ENCODE measurements at regions not wholly inside any gene's neighbourhood (a gene's known extent, or its start where the extent isn't known, plus 50 kb on each side); places are given as distances from the start of the nearest gene placed in this dataset.

DNA sequence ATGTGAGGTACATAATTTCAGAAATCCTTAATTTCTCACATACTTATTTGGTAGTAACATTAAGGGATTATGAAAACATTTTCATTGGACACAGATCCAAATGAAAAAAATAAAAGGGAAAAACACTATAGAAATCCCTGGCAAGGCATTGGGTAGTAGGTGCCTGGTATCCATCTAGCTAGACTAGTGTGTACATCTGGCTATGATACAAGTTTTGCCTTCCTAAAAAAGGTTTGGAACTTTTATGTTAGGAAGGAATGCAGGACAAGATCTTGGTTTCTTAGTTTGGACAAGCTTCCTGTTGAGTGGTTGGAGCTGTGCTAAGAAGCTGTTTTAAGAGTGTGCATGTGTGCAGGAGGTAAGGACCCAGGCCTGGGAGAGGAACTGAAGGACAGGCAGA is 252.3 kb upstream of the GLI3 start:
- ATAC-seq = no peak
- Mint-ChIP-seq H3K27ac (no peak overlapping the region), H3K36me3 (peaks cover 5 to 6% of the 10 kb centered on the region in 2 donors), H3K9me3 (peaks cover 11 to 13% of the 10 kb centered on the region in 2 donors)
- DNase-seq (ENCODE audit: low spot score in 2 of 2) = no peak

DNA sequence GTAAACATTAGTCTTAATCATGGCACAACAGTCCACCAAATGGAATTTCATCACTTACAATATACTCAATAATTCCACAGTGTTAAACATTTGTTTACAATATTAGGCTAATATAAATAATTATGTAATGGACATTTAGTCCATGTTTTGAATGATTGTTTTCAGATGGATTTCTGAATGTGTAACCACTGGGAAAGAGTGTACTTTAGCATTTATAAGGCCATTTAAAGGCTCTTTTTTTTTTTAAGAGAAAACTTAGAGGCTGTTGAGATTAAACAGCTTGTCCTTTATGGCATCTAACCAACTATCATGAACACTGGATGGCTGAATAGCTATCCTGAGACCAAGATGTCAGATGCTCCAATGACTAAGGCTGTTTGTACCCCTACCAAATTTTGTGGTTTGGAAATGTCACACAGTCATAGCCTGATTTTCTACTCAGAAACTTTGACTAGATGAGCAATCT is 248.3 kb upstream of the GLI3 start:
- peak in 1 of 2 donors; percentile 89 for ATAC-seq
- peaks cover 14 to 15% of the 10 kb centered on the region in 2 donors for H3K9me3 Mint-ChIP-seq
- no peak for DNase-seq (ENCODE audit: low spot score in 2 of 2)
- no peak overlapping the region for H3K27ac Mint-ChIP-seq
- H3K36me3 Mint-ChIP-seq = no peaks in the 10 kb centered on the region

DNA sequence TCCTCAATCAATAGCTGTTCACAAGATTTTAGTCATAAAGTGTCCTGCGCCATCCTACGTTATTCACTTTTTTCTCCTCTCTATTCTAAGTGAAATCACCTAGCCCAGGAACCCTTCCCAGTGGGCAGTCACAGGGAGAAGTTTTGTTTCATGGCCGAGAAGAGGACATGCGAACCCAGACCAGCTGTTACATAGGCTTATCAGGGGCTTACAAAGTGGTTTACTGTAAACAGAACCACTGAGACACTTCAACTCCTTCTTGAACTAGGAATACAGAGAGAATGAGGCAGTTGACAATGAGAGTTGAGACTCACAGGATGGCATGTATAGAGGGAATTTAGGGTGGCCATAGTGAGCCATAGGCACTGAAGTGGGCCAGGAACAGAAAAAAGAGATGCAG is 246.9 kb upstream of the GLI3 start:
- ATAC-seq = no peak
- H3K9me3 Mint-ChIP-seq = peaks cover 14 to 15% of the 10 kb centered on the region in 2 donors
- DNase-seq (ENCODE audit: low spot score in 2 of 2) = no peak
- H3K27ac Mint-ChIP-seq = no peak overlapping the region
- no peaks in the 10 kb centered on the region for H3K36me3 Mint-ChIP-seq

DNA sequence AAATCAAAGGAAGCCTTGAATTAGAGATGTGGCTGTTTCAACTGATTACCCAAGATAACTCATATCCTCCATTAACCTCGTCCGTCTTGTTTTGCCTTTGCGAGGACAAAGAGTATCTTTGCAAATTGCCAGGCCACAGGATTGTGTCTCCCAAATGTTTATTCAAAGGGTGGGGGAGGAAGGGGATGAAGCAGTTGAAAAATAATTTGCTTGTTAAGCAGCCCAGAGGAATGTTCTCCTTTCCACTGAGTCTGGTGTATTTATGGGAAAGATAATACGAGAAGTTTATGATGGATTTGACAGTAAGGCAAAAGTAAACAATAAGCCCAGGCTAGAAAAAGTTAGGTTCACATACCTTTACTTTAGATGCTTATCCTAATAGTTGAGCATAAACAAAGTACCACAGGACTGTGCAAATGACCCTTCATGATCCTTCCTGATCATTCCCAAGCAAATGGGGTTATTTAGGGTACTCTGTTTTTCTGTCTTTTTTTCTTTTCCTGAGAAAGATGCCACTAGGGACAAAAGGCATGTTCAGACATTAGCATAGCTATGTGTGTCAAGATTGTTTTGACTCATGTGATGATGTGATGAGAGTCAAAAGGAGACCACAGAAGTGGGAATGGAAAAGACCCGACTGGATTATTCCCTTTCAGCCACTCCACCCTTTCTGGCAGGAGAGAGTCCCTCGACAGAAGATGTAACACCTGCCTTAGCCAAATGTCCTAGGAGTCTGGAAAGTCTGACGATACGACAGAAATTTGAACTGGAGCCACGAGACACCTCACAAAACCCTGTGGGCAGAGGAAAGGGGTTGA is 243.0 kb upstream of the GLI3 start:
- Mint-ChIP-seq H3K9me3 (peaks cover 3 to 13% of the 10 kb centered on the region in 2 donors), H3K27ac (no peak overlapping the region), H3K36me3 (no peaks in the 10 kb centered on the region)
- no peak for DNase-seq (ENCODE audit: low spot score in 2 of 2)
- ATAC-seq = peak in 1 of 2 donors; percentile 22

DNA sequence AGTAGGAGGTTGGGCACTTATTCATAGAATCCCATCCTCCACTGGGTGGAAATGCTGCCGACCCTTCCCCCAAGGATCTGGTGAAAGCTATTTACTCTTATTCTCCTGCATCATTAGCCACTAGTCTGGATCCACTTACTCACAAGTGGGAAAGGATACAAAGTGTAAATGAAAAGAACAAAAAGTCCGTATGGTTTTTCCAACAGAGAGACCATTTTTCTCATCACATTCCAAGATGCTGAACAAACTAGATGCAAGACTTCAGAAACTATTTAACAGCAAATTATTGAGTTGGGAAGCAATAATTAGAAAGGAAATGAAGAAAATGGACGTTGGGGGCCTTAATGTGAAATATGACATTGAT is 242.4 kb upstream of the GLI3 start:
- no peak for ATAC-seq
- Mint-ChIP-seq H3K9me3 (peaks cover 6 to 19% of the 10 kb centered on the region in 2 donors), H3K27ac (no peak overlapping the region), H3K36me3 (no peaks in the 10 kb centered on the region)
- DNase-seq (ENCODE audit: low spot score in 2 of 2) = no peak

DNA sequence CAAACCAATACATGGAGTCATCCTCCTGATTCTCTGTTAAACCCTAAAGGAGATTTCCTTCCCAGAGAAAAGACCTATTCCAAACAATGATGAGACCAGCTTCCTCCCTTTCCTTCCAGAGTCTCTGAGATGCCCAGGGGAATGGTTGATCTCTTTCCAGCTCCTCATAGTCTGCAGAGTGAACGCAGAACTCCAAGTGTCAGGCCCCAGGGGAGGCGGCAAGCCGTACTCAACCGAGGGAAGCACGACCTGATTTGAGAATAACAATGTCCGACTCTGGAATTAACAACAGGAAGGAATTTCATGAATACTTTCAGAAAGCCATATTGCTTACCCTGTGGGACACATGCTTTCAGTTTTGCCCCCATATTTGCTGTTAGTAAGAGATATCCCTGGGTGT is 241.7 kb upstream of the GLI3 start:
- DNase-seq (ENCODE audit: low spot score in 2 of 2) (no peak), ATAC-seq (no peak)
- no peak overlapping the region for H3K27ac Mint-ChIP-seq
- H3K9me3 Mint-ChIP-seq = peaks cover 11 to 26% of the 10 kb centered on the region in 2 donors
- H3K36me3 Mint-ChIP-seq = no peaks in the 10 kb centered on the region

DNA sequence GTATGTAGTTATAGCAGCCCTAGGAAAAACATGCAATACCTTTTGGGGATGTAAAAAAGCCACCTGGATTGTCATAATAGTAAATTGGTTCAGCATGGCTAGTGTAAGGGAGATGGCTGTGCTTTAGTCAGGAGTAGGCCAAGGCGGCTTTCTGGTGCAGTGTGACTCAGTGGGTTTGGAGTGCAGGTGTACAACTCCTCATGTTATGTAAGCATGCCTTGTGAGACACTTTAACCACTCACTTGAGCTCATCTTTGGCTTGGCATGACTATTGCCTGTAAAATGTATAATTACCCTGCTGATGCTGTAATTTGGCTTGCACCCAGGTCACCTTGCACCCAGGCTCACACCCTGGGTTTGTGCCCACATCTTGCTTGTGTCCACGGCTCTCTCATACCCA is 239.2 kb upstream of the GLI3 start:
- DNase-seq (ENCODE audit: low spot score in 2 of 2) = no peak
- ATAC-seq = no peak
- Mint-ChIP-seq H3K9me3 (peaks cover 17 to 32% of the 10 kb centered on the region in 2 donors), H3K36me3 (peaks cover 0 to 4% of the 10 kb centered on the region in 2 donors), H3K27ac (no peak overlapping the region)

DNA sequence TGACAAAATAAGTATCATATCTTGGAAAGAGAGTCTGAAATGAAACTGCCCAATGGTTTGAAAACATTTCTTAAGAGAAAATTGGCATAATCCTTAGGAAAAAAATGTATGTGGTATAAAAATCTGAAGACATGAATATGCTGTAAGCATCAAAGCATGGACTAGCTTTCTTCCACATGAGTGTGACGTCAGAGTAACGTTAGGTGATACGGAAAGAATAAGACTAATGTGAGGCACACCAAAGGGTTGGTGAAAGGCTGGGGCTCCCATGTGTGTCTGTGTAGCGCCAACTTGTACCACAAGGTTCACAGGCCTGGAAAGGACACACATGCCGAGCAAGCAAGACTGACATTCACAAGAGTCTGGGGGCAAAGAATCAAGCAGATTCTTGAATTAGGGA is 238.1 kb upstream of the GLI3 start:
- Mint-ChIP-seq H3K9me3 (peaks cover 14 to 32% of the 10 kb centered on the region in 2 donors), H3K36me3 (peaks cover 0 to 4% of the 10 kb centered on the region in 2 donors), H3K27ac (no peak overlapping the region)
- DNase-seq (ENCODE audit: low spot score in 2 of 2) = no peak
- no peak for ATAC-seq

DNA sequence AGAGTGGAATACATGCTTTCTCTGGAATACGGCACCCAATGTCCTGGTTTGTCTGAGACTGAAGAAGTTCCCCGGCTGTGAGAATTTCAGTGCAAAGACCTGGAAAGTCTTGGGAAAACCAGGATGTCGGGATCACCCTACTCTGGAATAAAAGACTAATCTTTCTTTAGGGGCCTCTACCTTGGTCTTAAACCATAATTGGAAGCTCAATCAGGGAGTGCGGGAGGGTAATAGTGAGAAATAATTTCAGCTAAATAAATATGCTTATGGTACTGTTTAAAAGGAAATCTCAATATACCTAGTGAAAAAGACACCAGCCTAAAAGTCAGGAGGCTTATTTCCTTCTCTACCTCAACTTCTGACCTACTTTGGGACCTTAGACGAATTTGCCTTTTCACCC is 236.1 kb upstream of the GLI3 start:
- DNase-seq (ENCODE audit: low spot score in 2 of 2) (no peak), ATAC-seq (no peak)
- Mint-ChIP-seq H3K36me3 (peaks cover 0 to 4% of the 10 kb centered on the region in 2 donors), H3K27ac (no peak overlapping the region), H3K9me3 (peaks cover 14 to 32% of the 10 kb centered on the region in 2 donors)

DNA sequence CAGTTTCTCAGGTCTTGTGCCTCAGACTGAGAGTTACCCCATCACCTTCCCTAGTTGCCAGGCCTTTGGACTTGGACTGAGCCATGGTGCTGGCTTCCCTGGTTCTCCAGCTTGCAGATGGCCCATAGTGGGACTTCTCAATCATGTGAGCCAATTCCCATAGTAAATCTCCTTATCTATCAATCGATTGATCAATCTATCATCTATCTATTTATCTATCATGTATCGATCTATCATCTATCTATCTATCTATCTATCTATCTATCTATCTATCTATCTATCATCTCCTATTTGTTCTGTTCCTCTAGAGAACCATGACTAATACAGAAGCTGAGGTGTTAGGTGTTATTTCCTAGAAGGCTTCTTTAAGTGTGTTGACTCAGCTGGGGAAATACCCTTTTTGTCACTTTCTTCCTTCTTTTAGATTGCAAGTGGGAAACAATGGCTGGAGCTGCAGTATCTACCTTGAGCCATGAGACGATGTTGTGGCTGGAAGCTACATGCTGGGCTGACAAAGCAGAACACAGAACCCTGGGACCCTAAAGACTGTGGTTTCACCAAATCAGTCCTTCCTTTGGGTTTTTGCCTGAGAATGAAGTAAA is 234.7 kb upstream of the GLI3 start:
- Mint-ChIP-seq H3K9me3 (peaks cover 17 to 25% of the 10 kb centered on the region in 2 donors), H3K27ac (no peak overlapping the region), H3K36me3 (peaks cover 0 to 4% of the 10 kb centered on the region in 2 donors)
- ATAC-seq (peak; percentile 78 to 94), DNase-seq (ENCODE audit: low spot score in 2 of 2) (no peak)

DNA sequence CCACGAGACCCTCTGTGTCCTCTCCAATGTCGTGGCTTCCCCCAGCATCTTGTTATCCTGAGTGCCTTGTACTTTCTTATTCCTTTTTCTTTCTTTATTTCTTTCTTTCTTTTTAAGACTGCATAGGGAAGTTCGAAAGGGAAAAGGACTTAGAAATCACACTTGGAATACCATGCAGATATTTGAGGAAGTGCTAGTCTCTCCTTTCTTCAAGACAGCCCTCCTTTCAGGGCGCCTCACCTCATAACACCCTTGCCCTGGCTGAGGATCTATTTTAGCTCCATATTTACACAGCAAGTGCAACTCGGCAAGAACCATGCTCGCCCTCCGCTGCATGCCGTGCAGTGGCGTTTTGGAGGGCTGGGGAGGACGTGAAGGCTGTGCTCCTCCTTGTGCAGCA is 232.3 kb upstream of the GLI3 start:
- DNase-seq (ENCODE audit: low spot score in 2 of 2) (no peak), ATAC-seq (no peak)
- Mint-ChIP-seq H3K36me3 (peaks cover 0 to 4% of the 10 kb centered on the region in 2 donors), H3K27ac (no peak overlapping the region), H3K9me3 (peaks cover 13 to 25% of the 10 kb centered on the region in 2 donors)

DNA sequence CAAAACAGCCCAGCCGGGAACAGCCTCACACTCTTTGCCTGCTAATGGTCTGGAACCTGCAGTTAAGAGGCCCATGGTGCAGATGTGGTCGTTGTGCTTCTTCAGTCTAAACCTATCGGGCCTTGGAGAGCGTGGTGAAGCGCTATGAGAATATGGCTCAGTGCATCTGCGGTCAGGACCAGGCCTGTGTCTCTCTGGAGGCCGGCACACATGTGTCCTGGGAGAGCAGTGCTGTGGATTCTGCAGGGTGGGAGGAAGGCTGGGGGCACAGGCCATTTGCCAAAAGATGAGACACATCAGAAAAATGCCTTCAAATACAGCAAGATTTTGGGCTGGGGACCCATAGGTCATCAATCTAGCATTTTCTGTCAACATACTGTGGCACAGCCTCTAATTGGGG is 231.5 kb upstream of the GLI3 start:
- no peak for DNase-seq (ENCODE audit: low spot score in 2 of 2)

DNA sequence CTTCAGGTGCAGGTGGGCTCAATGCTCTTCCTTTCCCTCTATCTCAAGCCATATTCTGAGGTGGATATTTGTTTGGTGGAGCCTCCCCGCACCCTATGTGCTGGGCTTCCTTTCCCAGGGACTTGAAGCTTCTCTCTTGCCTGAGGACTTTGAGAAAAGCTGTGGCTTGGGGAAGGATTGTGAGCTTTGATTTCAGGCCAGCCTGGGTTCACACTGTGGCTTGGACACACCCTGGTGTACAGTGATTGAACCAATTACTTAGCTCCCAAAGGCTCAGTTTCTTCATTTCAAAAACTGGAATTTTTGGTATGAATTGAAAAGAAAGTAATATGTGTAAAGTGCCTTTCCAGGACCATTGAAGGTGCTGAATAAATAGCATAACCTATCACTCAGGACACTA is 224.5 kb upstream of the GLI3 start:
- Mint-ChIP-seq H3K27ac (no peak overlapping the region), H3K36me3 (no peaks in the 10 kb centered on the region), H3K9me3 (peaks cover 5 to 21% of the 10 kb centered on the region in 2 donors)
- ATAC-seq (no peak), DNase-seq (ENCODE audit: low spot score in 2 of 2) (no peak)

More for the DNA sequence above, 231.5 kb upstream of the GLI3 start:
- H3K36me3 Mint-ChIP-seq = peaks cover 0 to 4% of the 10 kb centered on the region in 2 donors
- H3K9me3 Mint-ChIP-seq = peaks cover 12 to 28% of the 10 kb centered on the region in 2 donors
- peak overlapping the region in 1 of 2 donors; percentile 65 for H3K27ac Mint-ChIP-seq
- no peak for ATAC-seq

DNA sequence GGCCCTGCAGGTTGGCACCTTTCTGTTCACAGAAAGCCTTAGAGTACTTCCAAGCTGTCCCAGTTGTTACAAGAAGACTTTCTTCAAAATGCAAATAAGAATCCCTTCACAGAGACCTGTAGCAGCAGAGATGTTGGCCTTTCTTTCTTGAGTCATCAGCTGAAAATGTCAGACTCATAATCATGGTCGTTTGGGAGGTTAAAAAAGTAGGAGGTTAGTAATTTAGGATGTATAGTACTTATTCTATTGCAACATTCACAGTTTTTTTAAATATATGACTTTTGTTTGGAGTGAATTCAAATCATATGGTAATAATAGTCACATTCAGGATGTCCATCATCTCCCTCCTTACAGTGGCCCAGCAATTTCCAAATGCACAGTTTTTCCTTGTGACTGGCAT is 223.9 kb upstream of the GLI3 start:
- DNase-seq (ENCODE audit: low spot score in 2 of 2) = no peak
- peaks cover 5 to 15% of the 10 kb centered on the region in 2 donors for H3K9me3 Mint-ChIP-seq
- H3K36me3 Mint-ChIP-seq = no peaks in the 10 kb centered on the region
- no peak for ATAC-seq
- H3K27ac Mint-ChIP-seq = no peak overlapping the region

DNA sequence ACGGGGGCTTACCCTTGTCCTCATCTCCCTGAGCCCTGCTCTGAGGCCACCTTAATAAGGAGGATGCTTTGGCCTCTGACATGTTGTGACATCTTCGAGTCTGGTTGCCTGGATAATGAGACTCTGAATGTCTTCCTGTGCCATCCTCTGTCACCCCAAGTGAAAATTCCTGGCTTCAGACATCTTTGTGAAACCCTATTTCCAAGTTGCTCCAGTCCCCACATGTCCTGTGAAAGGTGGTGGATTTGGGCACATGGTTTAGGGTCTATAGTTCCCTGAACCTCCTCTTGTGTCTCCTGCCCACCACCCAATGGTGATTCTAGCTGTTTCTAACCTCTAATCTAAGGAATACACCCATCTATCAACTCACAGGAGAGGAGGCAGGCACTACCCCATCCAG is 223.1 kb upstream of the GLI3 start:
- no peak overlapping the region for H3K27ac Mint-ChIP-seq
- H3K36me3 Mint-ChIP-seq = no peaks in the 10 kb centered on the region
- peaks cover 5 to 14% of the 10 kb centered on the region in 2 donors for H3K9me3 Mint-ChIP-seq
- ATAC-seq = no peak
- DNase-seq (ENCODE audit: low spot score in 2 of 2) = no peak

DNA sequence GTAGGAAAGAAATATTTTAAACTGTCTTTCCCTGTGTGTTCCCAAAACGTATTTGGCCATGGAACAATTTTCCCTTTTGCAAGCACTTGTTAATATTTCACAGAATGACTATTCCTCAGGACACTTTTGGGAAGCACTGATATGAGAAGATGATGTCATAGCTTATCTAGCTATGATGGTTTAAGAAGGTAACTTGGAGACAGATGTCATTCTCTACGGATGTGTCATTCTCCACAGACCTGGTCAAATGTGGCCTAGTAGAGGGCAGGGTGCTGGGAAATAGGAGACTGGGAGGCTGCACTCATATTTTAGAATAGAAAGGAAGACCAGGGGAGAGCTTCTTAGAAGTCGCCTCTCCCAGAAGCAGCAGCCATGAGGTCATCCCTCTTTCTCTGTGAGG is 220.7 kb upstream of the GLI3 start:
- Mint-ChIP-seq H3K27ac (no peak overlapping the region), H3K9me3 (no peaks in the 10 kb centered on the region), H3K36me3 (no peaks in the 10 kb centered on the region)
- no peak for ATAC-seq
- DNase-seq (ENCODE audit: low spot score in 2 of 2) = no peak

DNA sequence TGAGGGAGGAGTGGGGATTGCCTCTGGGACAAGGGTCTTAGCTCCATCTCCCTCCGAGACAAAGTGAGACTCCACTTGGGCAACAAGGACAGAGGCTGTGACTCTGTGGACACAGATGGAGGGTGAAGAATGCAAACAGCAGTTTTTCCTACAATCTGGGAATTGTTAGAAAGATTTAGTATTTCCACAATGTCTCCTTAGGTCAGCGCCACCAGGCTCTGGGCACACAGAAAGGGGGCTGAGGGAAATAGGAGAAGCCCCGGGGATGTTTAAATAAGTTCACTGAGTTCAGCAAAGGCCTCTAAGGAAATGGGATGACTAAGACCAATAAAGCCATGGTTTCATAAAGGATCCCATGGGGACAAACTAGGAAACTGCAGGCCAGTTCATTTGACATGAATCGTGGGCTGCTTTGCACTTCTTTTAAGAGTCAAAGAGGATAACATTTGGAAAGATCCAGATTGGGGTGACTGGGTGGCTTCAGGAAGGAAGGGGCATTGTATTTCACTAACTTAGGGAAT is 219.8 kb upstream of the GLI3 start:
- Mint-ChIP-seq H3K36me3 (no peaks in the 10 kb centered on the region), H3K27ac (no peak overlapping the region), H3K9me3 (no peaks in the 10 kb centered on the region)
- no peak for ATAC-seq
- no peak for DNase-seq (ENCODE audit: low spot score in 2 of 2)
